GM11168 (cell line): ENCODE measurements at regions not wholly inside any gene's neighbourhood (a gene's known extent, or its start where the extent isn't known, plus 50 kb on each side); places are given as distances from the start of the nearest gene placed in this dataset.

Experiments used
- in situ Hi-C: fragments of 300-500 bp; cut with MboI; formaldehyde crosslinking; loops from one replicate; pipeline ENCODE4 v1.12.0; 2022; ENCODE audit warnings: low sequenced_read_pairs; ENCODE audit not compliant: unreplicated experiment

- in situ Hi-C loops: no loop called here
Observed at GRCh38 chr10:107443326-107443725, 278.8 kb upstream of the SORCS1 start.

GRCh38 chr10:107442035-107442505 is 277.6 kb upstream of the SORCS1 start:
- in situ Hi-C loops: no loop called here

GRCh38 chr10:107440741-107441140 is 276.2 kb upstream of the SORCS1 start:
- in situ Hi-C loops: no loop called here

- in situ Hi-C loops: no loop called here
Observed at GRCh38 chr10:107437921-107438320, 273.4 kb upstream of the SORCS1 start.

GRCh38 chr10:107436568-107436967 is 272.1 kb upstream of the SORCS1 start:
- in situ Hi-C loops: no loop called here

GRCh38 chr10:107434854-107435253 is 270.3 kb upstream of the SORCS1 start:
- in situ Hi-C loops: no loop called here

- in situ Hi-C loops: no loop called here
Observed at GRCh38 chr10:107434201-107434600, 269.7 kb upstream of the SORCS1 start.

GRCh38 chr10:107433605-107434004 is 269.1 kb upstream of the SORCS1 start:
- in situ Hi-C loops: no loop called here

- in situ Hi-C loops: no loop called here
Observed at GRCh38 chr10:107430446-107430845, 265.9 kb upstream of the SORCS1 start.

GRCh38 chr10:107427016-107427415 is 262.5 kb upstream of the SORCS1 start:
- in situ Hi-C loops: no loop called here

- in situ Hi-C loops: no loop called here
Observed at GRCh38 chr10:107425931-107426553, 261.5 kb upstream of the SORCS1 start.

- in situ Hi-C loops: loop anchor here (25.0 kb wide), 1 partner anchor 388 kb away; no protein-coding TSS in a partner anchor
Observed at GRCh38 chr10:107424628-107425027, 260.1 kb upstream of the SORCS1 start.

- in situ Hi-C loops: loop anchor here (25.0 kb wide), 1 partner anchor 388 kb away; no protein-coding TSS in a partner anchor
Observed at GRCh38 chr10:107423903-107424302, 259.4 kb upstream of the SORCS1 start.

- in situ Hi-C loops: loop anchor here (25.0 kb wide), 1 partner anchor 390 kb away; no protein-coding TSS in a partner anchor
Observed at GRCh38 chr10:107422681-107423080, 258.2 kb upstream of the SORCS1 start.

- in situ Hi-C loops: loop anchor here (25.0 kb wide), 1 partner anchor 392 kb away; no protein-coding TSS in a partner anchor
Observed at GRCh38 chr10:107420196-107420595, 255.7 kb upstream of the SORCS1 start.

- in situ Hi-C loops: loop anchor here (25.0 kb wide), 1 partner anchor 394 kb away; no protein-coding TSS in a partner anchor
Observed at GRCh38 chr10:107418085-107418806, 253.7 kb upstream of the SORCS1 start.

- in situ Hi-C loops: loop anchor here (25.0 kb wide), 1 partner anchor 395 kb away; no protein-coding TSS in a partner anchor
Observed at GRCh38 chr10:107417446-107417845, 252.9 kb upstream of the SORCS1 start.

- in situ Hi-C loops: loop anchor here (25.0 kb wide), 1 partner anchor 397 kb away; no protein-coding TSS in a partner anchor
Observed at GRCh38 chr10:107415446-107415845, 250.9 kb upstream of the SORCS1 start.

GRCh38 chr10:107413971-107414370 is 249.5 kb upstream of the SORCS1 start:
- in situ Hi-C loops: loop anchor here (25.0 kb wide), 1 partner anchor 398 kb away; no protein-coding TSS in a partner anchor

GRCh38 chr10:107409522-107409921 is 245.0 kb upstream of the SORCS1 start:
- in situ Hi-C loops: loop anchor here (25.0 kb wide), 1 partner anchor 403 kb away; no protein-coding TSS in a partner anchor

GRCh38 chr10:107398115-107398514 is 233.6 kb upstream of the SORCS1 start:
- in situ Hi-C loops: no loop called here
